GM18907 (cell line): ENCODE measurements at regions not wholly inside any gene's neighbourhood (a gene's known extent, or its start where the extent isn't known, plus 50 kb on each side); places are given as distances from the start of the nearest gene placed in this dataset.
"Not testable (repeated sequence)": the region's sequence is repeated elsewhere in the genome, so short reads cannot be mapped to it uniquely, and the experiment has no call there.

Experiments used
- ATAC-seq: cut with Tn5 transposase; IDR thresholded peaks from one replicate; pipeline ENCODE4 v1.9.1; 2021; ENCODE audit warnings: mild to moderate bottlenecking, moderate library complexity; ENCODE audit not compliant: unreplicated experiment

DNA sequence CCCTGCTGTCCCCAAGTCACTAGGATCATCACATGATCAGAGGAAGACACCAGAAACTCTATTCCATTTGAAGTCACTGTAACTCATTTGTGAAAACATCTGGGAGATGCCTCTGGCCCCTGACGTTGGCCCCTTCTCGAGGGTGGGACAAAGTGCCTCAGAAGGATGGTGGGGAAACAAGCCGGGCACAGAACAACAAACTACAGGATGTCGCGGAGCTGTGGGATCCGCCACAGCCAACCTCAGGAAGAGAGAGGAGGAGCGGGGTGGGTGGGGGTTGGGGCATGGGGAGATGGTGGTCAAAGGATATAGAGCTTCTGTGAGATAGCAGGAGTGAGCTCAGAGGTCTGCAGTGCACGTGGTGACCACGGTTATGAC, 265.6 kb upstream of the TCERG1L start:
- ATAC-seq: no peak

DNA sequence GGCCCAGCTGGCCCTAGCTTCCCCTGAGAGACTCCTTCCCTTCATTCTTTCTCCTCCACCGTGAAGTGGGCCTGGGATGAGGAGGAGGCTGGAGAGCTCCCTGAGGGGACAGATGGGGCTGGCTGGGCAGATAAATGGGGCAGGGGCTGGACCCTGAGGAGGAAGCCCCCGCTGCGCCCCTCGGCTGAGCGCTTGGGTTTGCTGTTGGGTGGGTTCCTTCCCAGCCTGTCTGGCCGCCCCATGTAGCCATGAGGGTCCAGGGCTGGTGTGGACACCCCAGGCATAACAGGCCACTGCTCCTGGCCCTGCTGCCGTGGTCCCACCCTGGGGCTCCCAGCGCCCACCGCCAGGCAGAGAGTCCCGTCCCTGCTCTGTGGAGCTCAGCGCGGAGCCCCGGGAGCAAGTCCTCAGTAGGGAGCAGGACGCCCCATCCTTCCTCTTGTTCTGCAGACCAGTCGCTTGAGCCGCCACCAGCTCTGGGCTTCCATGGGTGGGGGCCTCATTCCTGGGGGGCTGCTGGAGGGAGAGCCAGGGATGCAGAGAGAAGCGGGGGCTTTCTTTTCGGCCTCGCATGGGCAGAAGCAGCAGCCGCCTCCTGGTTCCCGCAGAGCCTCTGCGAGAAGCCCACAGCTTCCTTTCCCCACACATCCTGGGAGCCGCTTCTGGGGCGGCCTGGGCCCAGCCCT, 266.4 kb upstream of the TCERG1L start:
- no peak for ATAC-seq

DNA sequence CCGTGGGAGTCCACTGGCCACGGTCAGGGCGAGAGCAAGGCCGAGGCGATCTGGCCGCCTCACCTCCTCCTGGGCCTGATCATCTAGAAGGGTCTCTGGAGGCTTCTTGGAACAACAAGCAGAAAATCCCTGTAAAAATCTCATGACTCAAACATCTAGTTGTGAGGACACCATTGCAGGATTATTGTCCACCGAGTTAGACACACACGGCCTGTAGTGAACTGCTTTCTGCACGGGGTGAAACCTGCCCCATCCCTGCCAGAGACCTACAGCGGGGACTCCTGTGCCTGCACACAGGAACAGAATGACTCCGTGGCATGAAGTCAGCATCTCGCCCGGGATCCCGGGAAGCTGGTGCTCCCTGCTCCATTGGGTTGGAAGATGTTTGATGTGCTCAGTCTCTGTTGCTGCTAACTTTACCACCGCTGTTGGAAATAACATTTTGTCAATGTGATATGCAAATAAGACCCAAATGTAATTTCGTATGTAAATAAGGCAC, 267.0 kb upstream of the TCERG1L start:
- no peak for ATAC-seq

DNA sequence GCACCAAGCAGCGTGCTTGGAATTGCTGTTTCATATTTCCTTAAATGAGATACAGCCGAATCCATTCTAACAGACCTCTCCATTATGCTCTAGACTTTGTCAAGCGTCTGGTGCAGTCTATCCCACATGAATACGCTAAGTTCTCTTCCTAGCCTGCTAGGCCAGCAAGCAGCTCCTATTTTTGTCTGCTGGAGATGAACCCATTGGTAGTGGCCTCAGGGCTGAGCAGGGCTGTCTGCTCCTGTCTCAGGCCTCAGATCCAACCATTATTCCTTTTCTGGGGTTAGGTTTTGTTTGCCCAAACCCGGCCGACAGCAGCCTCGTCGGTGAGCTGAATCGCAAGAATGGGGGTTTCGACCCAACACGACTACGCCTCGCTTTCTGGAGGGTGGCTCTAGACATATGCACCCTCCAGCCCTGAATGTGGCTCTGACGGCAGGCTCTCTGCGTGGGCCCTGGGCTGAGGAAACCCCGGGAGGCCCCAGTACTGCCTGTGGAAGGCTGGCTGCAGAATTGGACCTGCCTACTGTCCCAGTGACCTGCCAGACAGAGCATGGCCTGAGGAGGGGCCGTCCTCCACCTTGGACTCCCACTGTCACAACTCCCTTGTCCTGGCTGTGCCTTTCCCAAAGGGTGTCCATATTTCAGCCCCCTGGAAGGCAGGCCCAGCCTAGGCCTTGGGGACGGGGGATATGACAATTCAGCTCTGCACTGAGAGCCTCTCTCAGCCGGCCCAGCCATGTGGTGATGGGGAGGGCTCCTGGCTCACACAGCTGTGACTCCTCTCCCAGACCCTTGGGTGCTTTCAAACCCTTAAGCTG, 267.9 kb upstream of the TCERG1L start:
- ATAC-seq: no peak

DNA sequence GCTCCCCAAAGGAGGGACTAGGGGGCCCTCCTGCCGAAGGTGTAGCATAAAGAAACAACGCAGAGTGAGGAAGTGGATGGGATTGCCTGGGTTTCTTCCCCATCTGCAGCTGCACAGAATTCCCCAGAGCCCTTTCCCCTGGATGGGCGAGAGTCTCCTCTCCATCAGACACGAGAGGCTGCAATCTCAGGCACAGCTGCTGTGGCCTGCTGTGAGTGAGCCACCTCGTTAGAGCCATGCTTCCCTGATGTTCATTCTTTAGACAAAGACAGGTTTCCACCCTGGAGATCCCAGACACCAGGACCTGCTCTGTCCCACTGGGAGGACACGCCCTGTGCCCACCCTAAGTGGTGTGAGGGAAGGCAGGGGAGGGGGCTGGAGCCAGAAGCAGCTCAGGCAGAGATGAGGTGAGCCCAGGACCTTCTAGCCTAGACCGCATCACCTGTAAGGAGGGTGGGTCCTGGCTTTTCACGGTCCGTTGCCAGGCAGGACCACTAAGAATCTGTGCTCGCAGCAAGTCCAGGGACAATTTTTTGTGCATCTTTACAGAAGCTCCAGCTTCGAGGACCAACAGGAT, 268.6 kb upstream of the TCERG1L start:
- no peak for ATAC-seq

DNA sequence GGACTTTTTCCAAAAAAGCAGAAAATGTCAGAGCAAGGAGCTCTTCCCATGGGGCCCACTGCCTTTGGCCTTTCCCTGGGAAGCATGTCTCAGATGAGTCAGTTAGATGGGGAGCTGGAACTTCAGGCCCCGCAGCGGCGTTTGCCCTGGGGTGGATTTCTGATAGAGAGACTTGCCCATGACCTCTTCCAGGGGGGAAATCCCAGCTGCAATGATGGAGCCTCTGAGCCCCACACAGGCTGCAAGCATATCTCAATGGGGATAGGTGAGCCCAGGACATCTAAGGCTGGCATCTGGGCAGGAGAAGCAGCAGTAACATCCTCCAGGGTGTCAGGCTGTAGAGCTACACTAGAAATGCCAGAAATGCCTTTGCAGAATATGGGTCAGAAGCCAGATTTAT, 269.2 kb upstream of the TCERG1L start:
- ATAC-seq: no peak

DNA sequence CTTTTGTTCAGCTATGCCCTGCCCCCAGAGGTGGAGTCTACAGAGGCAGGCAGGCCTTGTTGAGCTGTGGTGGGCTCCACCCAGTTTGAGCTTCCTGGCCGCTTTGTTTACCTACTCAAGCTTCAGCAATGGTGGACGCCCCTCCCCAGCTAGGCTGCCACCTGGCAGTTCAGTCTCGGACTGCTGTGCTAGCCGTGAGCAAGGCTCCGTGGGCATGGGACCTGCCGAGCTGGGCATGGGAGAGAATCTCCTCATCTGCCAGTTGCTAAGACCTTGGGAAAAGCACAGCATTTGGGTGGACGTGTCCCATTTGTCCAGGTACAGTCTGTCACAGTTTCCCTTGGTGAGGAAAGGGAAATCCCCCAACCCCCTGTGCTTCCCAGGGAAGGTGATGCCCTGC, 270.0 kb upstream of the TCERG1L start:
- not testable (repeated sequence) for ATAC-seq

DNA sequence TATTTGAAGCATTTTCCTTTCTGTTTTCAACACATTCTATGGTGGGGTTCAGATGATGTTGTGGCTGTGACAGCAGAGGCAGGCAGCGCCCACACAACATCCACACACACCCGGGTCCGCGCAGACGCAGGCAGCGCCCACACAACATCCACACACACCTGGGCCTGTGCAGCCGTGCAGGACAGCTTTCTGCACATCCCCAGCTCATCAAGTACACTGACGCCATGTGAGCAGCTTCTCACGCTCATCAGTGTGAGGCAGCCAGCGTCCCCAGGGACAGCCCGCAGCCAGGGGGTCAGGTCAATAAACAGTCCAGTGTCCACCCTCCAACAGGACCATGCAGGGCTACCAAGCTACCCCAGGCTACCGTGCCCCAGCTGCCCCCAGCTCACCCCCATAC, 272.8 kb upstream of the TCERG1L start:
- ATAC-seq: no peak

DNA sequence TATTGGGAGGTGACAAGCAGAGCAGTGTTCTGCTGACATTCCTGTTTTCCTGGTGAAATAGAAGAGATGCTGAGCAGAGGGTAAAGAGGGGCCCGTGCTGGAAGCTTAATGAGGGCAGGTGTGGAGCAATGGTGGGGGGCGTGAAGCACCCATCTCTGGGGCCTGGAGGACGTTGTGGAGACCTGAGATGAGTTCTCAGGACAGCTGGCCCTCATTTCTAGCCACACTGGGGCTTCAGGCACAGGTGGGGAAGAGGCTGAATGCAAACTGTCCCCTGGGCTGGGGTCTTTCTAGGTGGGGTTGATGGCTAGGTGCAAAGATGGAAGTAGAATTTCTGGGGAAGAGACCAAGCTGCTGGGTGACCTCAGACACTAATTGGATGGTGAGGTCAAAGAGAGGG, 274.2 kb upstream of the TCERG1L start:
- ATAC-seq: no peak

DNA sequence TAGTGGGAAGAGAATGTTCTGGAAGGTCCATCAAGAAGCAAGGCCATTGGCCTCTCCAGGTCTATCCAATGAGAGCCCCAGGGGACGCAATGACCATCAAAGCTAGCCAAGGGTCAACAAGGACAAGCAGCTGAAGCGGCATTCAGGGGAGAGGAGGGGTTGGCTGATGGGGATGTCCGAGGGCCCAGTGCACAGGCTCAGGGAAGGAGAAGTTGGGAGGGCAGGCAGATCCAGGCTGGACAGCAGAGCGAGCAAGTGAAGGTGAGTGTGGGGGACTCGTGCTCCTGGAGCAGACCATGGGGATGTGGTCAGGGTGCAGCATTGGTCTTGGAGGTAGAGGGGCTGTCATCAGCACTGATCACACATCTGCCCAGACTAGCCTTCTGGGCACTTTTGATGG, 275.4 kb upstream of the TCERG1L start:
- no peak for ATAC-seq

DNA sequence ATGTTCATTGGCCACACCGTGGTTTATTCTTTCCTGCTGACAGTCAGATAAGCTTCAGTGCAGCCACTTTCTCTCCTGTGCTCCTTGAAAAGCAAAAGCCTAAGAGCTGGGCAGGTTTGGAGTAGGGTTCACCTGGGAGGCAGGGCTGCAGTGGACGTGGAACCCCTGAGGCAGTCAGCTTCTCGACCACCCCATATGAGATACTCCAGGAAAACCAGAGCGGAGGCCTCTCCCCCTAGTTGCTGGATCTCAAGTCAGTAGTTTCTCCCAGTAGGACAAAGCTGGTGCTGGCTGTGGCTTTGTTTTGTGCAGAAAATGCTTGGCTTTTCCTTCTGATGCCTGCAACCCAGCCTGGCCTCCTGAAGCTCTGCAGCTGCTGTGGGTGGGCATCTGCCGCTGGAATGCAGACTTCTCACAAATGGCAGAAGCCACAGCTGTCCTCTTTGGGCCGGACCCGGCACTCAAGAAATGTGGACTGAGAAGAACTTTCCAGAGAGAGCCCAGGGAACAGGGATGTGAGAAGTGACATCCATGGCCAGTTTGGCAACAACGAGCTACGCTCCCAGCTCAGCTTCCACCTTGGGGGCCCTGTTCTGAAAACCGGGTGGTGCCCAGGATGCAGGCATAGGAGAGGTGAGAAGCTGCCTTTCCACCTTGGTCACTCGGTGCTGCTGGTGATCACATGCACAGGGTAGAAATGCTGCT, 276.6 kb upstream of the TCERG1L start:
- ATAC-seq: no peak

DNA sequence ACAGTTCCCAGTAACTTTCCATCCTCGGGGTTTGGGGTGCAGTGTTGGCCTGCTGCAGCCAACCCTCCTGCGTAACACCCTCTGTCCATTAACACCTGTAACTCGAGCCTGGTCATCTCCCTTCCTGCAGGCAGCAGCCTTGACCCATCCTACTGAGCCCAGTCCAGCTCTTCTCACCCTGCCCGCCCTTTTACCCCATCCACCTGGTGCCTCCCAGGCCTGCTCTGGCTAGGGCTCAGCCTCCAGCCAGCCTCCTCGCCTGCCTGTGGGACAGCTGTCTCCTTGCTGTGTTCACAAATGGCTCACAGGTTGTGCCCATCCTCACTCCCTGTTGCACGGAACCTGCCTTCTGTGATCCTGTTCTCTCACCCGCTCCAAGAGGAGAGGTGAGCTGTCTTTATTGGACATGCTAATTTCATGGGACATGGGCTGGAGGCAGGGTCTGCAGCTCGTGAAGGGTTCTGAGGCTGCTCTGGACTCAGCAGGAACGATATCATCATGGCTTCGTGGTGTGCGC, 277.2 kb upstream of the TCERG1L start:
- no peak for ATAC-seq

DNA sequence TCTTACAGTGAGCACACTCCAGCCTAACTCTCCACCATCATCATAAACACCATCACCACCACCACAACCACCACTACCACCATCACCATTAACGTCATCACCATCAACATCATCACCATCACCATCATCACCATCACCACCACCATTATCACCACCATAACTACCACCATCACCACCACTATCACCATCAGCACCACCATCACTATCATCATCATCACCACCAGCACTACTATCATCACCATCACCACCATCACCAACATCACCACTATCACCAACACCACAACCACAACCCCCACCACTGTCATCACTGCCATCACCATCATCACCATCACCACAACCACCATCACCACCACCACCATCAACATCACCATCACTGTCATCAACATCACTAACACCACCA, 279.0 kb upstream of the TCERG1L start:
- no peak for ATAC-seq

DNA sequence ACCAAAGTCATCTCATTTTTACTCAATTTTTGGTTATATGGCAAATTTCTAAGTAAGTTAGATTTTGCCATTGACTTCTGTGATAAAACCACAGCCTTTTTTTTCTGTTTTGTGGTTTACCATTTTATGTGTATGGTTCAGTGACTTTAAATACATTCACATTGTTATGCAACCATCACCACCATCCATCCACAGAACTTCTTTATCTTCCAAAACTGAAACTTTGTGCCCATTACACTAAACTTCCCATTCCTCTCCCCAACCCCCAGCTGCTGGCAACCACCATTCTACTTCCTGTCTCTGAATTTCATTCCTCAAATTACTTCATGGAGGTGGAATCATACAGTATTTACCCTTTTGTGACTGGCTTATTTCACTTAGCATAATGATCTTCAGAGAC, 280.4 kb upstream of the TCERG1L start:
- ATAC-seq: no peak

DNA sequence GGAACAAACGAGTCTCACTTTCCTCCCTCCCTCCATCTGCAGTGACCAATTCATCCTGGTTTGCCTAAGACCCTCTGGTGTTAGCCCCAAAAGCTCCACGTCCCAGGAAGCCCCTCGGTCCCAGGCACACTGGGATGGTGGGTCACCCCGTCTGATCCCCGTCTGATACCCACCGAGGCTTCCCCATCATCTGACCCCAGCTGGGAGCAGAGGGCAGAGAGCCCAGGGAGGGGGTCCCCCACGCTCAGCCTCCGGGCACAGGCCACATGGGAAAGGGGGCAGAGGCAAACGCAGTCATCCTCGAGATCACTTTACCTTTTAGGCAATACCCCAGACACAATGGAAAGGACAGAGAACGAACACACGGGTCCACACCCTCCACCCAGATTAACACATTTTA, 291.6 kb upstream of the PPP2R2D start:
- ATAC-seq: no peak

DNA sequence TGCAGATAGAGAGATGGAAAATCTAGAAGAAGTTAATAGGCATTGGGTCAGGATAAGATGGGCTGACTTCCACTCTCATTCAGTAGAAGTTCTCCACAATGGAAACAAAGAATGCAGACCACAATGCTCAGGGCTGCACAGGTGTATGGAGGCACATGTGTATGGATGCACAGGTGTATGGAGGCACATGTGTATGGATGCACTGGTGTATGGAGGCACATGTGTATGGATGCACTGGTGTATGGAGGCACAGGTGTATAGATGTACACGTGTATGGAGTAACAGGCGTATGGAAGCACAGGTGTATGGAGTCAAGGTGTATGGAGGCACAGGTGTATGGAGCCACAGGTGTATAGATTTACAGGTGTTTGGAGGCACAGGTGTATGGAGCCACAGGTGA, 285.7 kb upstream of the PPP2R2D start:
- no peak for ATAC-seq

DNA sequence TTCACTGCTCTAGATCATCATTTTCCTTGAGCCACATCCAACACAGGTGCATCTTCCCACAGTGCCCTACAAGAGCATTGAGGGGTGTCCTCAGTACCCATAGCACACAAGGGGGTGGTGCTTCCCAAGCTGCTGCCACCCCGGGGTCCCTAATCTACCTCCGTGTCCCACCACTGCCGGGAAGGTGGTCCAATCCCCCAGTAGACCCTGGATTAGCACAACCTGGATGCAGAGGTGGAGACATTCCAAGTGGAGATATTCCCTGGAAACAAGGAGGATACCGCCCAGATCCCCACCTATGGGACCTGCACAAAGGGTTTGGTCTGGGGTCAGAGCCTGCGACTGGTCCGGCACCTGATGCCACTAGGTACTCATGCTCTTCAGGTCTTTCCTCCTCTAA, 284.8 kb upstream of the PPP2R2D start:
- no peak for ATAC-seq

DNA sequence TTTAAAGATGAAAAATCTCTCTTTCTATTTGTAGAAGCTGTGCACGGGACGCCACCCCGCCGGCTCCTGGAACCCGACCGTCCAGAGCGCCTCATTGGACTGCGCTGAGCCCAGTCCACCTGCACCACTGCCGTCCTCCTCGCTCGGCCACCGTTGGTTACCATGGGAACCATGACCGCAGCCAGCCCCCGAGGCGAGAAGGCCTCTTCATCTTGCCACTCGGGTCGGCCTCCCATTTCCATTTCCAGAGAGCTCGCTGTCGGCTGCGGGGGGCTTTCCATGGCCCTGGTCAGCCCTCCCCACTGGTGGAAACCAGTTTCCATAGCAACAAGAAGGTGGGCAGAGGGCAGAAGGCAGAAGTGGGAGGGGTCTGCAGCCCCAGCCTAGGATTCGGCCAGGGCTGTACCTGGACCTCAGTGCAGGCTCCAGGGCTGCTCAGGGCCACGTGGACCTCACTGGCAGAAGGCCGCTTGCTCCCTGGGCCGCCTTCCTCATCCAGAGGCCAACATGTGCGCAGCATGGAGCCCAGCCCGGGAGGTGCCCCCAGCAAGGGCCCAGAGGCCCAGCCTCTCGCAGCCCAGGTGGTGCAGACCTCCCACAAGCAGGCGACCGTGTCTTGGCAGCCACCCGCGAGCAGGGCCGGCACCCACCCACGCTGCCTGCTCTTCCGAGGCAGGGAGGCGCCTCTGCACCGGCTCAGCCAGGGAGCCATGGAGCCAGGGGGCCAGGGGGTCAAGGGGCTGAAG, 283.5 kb upstream of the PPP2R2D start:
- no peak for ATAC-seq

DNA sequence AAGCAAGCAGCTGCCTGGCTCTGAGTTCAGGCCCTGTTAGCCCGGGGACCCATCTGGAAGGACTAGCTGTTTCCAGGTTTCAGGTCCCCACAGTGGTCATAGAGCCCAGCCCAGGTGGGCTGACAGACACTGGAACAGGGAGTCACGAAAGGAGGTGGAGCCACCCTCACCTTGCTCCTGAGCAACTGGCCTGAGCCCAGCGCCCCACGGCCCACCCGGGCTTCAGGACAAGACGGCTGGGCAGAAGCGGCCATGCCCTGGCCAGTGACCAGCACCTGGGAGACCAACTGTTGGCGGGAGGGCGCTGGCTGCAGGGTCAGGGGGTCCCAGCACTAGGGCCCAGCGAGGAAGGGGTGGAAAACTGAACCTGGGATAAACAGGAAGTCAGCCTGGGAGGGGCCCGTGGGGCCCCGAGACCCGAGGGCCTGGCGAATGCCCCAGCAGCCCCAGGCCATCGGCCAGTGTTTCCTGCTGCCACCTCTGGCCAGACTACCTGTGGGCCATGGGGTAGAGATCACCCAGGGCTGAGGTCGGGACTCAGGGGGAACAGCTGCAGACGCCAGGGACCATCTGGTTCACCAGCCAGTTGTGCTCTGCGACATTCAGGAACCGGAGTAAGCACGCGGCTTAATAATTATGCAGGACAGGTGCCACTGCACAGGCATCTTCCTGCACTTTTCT, 282.1 kb upstream of the PPP2R2D start:
- ATAC-seq: no peak

DNA sequence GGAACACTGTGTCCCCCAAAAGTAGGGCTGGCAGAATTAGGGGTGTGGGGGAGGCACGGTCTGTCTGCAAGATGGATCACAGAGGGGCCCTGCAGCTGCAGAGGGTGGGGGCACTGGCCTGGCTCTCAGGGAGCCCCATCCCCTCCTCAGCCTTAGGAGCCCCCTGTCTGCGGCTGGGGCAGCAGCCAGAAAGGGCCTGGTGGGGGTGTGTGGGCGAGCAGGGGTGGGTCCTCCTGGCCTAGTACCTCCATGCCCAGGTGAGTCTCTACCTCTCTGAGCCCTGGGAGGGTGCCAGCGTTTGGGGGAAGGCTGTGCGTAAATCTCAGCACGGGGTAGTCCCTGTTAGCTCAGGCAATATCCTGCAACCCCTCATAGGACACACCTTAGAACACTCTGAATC, 280.5 kb upstream of the PPP2R2D start:
- no peak for ATAC-seq
